NCI-H2227 treated with DMSO at 0.1 percent for 48 hours (cell line): ENCODE measurements at regions not wholly inside any gene's neighbourhood (a gene's known extent, or its start where the extent isn't known, plus 50 kb on each side); places are given as distances from the start of the nearest gene placed in this dataset.
"Not testable (repeated sequence)": the region's sequence is repeated elsewhere in the genome, so short reads cannot be mapped to it uniquely, and the experiment has no call there.

Experiments used
- DNase-seq: peaks from one replicate; lab custom pipeline; 2025; lab: John Stamatoyannopoulos, UW

DNA sequence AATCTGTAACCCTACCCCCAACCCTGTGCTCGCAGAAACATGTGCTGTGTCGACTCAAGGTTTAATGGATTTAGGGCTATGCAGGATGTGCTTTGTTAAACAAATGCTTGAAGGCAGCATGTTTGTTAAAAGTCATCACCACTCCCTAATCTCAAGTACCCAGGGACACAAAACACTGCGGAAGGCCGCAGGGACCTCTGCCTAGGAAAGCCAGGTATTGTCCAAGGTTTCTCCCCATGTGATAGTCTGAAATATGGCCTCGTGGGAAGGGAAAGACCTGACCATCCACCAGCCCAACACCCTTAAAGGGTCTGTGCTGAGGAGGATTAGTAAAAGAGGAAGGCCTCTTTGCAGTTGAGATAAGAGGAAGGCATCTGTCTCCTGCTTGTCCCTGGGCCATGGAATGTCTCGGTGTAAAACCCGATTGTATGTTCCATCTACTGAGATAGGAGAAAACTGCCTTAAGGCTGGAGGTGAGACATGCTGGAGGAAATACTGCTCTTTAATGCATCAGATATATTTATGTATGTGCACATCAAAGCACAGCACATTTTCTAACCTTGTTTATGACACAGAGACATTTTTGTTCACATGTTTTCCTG lies 94.4 kb downstream of the LSM3 start:
- DNase-seq: not testable (repeated sequence)

DNA sequence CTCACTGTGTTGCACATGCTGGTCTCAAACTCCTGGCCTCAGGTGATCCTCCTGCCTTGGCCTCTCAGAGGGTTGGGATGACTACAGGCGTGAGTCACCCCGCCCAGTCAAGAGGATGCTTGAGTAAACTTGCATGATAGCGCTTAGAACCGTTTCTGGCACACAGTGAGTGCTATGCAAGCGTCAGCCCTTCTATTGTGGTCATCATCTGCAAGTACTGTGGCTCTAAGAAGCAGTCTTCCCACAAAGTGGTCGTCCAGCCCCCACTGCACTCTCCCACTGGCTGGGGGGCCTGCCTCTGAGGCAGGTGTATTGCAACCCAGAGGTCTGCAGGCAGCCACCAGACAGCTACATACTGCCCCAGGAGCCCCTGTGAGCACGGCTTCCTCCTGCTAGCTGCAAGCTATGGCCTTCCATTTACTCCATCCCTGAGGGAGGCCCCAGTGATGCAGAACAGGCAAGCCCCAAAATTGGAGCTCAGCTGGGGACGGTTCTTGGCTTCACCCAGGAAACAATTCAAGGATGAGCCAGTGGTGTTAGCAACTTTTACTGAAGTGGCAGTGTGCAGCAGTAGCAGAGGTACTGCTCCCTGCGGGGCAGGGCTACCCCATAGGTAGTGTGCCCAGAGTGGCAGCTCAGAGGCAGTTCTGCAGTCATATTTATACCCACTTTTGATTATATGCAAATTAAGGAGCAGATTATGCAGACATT lies 95.4 kb downstream of the LSM3 start:
- DNase-seq: no peak

DNA sequence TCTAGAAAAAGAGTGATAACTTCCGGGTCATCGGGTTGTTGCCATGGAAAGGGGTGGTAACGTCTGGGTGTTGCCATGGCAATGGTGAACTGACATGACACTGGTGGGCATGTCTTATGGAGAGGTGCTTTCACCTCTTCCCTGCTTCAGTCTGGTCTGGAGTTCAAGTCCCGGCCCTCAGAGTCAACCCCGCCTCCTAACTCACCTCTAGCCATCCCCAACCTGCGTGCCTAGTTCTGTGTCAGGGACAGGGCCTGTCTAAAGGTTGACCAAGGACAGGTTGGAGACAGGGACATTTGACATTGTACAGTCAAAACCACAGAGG lies 96.0 kb downstream of the LSM3 start:
- DNase-seq: no peak

DNA sequence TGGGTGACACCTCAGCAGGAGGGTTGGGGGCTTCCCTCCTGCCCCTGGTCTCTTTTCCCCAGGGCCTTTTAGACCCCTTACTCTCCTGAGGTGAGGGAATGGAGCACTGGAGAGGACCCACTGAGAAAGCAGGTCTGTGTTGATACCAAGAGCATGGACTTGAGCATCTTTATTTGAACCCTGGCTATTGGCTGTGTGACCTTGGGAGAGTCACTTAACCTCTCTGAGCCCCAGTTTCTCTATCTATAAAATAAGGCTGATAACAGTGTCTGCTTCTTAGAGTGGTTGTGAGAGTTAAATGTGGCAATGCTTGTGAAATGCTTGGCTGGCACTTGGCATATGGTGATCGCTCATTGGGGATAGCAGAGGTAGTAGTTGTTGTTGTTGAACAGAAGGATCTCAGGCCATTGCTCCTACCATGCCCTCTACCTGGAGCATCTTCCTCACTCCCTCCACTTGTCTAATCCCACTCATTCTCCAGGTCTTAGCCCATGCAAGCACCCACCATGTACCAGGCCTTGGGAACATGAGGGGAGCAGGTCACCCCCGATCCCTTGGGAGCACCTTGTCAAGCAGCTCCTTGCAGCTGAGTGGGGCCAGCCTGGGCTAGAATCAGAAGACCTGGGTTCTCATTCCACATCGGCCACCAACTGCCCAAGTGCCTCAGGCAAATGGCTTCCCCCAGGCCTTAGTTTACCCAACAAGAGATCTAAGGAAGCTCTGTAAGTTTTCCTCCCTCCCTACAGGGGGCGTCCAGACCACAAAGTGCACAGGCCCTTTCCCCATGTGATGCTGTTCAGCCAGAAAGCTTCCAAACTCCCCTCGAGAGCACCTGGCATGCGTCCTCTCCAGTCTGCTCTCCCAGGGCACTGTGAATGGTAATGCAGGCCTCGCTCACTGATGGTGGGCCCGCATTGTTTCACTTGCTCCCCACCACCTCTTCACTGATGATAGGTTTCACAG lies 96.7 kb downstream of the LSM3 start:
- no peak for DNase-seq

DNA sequence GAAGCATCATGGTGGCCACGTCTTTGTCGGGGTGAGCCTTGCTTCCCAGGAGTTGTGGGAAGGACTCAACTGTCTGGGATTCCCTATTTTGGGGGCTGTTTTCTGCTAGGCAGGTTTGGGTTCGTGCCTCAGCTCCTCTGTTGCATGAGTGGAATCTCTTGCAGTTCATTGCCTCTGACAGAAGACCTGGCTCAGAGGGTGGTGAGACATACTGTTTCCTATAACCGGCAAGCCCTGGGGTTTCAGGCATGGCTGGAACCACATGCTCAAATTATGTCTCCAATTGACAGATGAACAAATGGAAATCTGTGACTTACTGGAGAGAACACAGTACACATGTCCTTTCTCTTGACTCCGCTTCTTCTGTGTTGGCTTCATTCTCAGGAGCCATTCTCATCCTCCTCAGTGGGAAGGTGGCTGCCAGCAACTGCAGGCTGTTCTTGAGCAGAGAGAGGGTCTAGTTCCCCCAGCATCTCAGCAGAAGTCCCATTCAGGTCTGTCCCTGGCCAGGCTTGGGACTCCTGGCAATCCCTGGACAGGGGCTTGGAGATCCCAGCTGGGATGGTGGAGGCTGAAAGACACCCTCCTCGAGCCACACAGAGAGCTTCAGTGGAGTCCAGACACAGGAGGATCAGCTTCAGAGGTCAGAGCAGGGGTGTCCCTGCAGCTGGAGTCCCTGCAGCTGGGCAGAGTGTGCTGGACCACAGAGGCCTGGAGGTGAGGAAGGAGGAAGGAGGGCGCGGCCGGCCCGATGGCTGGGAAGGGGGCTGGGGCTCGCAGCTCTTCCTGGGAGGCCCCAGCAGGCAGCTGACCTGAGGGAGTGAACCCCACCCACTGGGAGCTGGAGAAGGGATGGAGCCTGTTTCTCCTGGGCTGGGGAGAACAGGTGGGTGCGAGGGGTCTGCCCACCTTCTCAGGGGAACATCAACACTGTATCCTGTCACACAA lies 97.6 kb downstream of the LSM3 start:
- DNase-seq: no peak

DNA sequence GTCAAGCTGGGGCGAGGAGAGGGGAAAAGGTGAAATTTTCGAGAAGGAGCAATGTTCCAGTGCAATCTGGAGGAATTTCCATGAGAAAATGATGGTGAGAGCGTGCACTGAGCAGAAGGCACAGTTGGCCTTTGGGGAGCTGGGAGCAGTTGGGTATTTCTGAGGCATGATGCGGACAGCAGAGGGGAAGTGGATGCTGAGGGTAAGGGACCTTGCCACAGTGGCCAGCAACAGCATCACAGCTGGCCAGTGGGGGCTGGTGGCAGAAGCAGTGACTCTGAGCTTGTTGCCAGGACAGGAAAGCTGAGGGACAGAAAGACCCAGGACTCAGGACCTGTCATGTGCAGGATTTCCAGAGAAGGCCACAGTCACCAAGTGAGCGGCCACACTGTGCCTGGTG lies 98.9 kb downstream of the LSM3 start:
- DNase-seq: no peak

DNA sequence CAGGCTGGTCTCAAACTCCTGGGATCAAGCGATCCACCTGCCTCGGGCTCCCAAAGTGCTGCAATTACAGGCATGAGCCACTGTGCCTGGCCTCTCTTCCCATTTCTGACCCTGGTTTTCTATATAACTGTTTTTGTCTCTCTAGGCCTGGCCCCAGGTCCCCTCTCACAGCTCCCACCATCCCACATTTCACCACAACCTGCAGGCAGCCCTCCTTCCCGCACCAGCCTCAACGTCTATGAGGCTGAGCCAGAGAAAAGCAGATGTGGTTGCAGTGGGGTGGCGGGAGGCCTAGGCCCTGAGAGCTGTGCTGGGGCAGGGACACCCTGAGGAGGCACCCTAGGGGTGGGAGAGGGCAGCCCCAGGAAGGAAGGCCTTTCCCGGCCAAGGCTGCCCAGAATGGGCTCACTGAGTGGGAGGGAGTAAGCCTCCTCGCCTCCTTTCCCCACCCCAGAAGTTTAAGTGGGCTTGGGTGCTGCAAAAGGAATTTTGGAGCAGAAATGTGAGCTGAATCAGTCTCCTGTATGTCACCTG lies 99.7 kb downstream of the LSM3 start:
- DNase-seq: no peak

DNA sequence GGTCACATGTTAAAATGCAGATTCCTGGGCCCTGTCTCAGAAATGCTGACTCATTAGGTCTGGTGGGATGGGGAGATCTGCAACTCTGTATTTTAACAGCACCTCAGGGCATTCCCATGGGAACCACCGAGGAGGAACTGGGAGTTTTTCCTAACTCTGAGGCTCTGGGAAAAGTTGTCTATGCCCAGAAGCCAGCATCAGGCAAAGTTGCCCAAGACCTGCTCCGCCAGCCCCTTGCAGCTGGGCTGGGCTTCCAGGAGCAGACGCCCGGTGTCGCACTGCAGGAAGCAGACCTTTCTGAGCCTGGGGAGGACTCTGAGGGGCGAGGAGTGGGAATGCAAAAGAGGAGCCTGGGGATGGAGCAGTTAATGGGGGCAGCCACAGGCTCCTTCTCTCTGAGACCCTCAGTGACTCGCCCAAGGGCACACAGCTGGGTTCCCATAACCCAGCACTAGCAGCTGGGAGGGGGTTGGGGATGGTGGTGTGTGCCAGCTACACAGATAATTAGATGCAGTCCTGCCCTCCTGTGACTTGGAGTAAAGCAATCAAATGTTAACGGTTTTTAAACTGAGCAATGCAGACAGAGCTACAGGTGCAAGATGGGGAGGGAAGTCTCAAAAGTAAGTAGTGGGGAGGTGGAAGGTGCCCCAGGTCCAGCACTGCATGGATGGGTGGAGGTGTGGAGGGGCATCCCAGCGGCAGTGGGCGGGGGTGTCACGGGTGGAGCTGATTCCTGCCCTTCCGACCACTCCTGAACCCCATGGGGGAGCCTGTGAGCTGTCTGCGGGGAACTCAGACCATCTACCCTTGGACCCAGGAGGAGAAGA lies 100.4 kb downstream of the LSM3 start:
- no peak for DNase-seq

DNA sequence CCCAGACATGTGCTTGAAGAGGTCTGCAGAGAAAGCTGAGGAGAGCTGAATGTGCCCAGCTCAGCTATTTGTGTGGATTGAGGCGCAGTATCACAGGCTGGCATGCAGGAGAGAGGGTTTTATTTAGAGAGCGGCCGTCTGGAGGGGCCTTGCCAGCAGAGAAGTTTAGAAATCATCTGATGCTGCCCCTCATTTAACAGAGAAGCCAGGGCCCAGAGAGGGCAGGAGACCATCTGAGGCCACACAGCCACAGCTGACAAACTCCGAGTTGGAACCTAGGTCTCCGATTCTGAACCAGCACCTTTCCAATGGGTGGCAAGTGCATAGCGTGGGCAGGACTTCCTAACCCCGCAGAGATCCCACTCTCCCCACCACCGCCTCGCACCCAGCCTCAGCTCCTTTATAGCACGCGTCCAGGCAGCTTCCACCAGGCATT lies 101.0 kb downstream of the LSM3 start:
- DNase-seq: no peak

DNA sequence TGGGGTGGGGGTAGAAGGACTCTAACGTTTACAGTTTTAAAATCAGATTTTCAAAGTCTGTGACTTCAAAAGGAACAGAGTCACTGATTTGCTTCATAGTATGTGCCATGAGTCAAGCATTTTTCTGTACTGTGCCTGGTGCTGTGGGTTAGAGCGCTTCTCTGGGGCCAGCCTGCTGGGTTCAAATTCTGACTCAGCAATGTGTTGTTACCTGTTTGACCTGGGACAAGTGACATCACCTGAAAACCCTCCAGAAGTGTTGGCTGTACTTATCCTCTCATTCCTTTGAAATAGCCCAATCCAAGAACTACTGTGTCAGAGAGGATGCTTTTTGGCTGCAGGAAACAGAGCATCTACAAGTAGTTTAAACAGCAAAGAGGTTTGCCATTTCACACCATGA lies 101.7 kb downstream of the LSM3 start:
- DNase-seq: no peak

DNA sequence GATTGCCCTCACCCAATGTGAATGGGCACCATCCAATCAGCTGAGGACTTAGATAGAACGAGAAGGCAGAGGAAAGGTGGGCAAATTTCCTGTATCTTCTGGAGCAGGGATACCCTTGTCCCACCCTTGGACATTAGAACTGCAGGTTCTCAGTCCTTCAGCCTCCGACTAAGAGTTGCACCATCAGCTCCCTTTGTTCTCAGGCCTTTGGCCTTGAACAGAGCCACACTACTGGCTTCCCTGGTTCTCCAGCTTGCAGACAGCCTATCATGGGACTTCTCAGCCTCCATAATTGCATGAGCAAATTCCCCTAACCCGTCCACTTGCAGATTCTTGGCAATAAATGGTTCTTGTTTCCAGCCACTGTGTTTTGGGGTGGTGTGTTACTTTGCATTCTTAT lies 102.4 kb downstream of the LSM3 start:
- DNase-seq: no peak

DNA sequence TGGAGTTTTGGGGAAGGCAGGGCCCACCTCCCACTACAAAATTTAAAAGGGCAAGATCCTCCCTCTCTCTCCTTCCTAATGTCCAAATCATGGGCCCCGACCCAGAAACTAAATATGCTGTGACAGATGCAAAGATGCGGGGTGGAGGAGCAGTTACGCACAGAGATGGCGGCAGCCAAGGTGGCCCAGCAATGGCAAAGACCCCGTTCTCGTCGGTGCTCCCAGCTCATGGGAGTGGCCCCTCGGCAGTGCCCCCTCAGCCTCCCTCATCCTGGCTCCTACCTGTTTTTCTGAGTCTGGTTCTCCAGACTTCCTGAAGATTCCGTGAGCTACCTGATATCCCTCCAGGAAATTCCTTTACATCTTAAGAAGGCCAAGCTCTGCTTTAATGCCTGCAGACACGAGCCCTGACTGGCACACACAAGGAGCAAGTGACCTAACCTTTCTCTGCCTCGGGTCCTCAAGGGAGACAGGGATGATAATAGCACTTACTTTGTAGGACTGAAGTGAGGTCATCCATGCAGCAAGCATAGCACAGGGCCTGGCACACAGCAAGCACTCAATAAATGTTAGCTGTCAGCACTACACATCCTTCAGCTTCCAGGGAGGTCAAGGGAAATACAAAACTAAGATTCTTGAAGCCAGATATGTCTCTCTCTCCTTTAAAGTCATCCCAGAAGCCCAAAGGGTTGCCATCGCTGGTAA lies 103.5 kb downstream of the LSM3 start:
- DNase-seq: no peak

DNA sequence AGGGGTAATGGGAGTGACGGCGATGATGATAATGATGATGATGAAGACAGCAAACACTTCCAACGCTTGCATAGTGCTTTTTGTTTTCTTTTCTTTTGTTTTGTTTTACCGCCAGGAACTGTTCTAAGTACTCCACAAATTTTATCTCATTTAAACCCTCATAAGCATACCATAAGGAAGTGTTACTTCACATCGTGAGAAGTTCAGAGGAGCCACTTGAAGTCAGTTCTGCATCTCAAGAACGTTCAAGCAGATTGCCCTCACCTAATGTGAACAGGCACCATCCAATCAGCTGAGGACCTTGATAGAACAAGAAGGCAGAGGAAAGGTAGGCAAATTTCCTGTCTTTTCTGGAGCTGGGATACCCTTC lies 104.1 kb downstream of the LSM3 start:
- no peak for DNase-seq

DNA sequence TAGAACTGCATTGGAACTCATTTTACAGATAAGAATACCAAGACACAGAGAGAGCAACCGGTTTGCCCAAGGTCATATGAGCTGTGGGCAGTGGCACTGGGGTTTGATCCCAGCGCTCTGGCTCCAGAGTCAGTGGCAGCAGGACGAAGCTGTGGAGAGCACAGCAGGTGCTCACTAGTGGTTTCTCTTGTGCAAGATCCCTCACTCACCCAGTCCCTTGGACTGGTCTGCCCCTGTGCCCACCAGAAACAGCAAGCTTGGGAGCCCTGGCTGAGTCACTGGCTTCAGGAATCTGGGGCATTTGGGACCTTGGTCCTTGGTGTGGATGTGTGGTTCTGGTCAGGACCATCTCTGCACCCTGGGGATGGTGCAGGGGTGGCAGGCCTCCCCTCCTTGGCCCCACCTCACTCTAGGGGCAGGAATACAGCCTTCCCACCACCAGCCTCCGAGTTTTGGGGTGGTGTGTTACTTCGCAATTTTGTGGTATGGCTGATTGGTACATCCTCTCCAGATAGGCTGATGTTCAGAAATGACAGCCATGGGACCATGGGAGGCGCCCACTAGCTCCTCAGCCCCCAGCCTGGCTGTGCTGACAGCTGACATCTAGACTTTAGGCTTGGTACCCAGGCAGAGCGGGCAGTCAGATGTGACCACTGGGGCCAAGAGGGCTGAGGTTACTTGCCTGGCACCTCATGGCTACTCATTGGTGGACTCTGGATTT lies 104.6 kb downstream of the LSM3 start:
- DNase-seq: no peak

DNA sequence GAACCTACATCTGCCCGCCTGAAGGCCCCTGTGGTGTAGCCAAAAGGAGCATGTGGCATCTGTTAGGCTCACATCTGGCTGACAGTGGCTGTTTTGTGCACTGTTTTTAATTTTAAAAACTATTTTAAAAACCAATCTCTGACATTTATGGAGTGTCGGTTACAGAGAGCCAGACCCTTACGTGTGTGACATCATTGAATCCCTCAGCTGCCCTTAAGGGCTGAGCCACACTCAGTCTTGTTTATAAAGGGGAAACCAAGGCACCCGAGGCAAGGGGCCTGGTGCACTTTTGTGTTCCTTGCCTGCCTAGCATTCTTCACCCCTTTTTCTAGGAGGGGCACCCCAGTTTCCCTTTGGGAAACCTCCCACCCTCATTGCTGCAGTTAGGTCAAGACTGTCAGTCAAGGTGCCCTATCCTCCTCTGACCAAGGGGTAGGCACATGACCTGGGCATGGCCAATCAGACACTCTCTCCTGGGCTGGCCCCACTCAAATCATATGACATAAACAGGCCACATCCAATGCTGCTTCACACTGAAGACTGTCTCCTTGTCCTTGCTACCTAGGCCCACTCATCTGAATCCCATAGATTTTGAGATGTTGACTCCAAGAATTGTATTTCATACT lies 105.3 kb downstream of the LSM3 start:
- no peak for DNase-seq

DNA sequence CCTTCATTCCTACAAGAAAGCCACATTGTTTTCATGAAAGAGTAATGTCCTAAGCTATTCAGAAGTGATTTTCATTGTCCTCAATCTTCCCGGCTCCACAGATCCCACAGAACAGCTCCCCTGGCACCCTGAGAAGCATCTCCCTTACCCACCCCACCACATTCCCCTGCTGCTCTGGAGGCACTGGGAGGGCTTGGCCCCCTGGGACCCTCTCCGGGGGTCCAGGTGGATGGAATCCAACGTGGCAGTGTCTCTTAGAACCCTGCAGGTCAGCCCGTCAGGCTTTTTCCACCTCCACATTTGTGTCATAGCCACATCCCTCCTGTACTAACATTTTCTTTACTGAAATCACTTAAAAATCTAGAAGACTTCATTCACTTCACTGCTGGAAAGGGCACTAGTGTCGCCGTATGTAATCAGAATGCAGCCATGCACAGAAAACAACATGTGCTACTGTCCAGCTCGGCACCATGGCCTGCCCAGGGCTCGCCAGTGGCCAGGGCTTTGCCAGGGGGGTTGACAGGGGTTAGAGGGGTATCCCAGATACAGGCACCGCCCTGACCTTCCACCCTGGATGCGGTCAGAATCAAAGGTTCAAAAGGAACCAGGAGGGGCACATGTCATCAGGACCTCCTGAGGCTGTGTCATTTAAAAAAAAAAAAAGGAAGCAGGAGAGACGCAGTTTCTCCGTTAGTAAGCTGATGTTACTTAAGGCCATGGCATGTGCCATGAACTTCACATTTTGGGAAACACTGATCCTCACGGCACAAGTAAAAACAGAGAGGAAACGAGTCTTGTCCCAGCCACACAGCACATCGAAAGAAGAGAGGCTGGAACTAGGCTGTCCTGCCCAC lies 106.3 kb downstream of the LSM3 start:
- no peak for DNase-seq

DNA sequence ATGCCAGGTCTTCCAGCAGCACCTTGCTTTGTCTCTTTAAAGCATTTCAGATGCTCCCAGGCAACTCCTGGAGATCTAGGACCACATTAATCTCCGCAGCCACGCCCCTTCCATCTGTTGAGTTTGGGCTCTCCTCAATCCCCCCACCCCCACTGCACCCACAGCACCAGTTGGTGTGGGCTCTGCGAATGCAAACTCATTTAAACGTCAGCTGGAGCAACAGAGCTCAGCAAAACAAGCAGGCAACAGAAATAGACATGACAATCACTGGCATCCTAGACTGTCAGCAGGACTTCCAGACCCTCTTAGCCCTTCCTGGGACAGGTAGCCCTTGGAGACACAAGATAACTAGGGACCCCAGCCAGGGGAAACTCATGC lies 106.9 kb downstream of the LSM3 start:
- DNase-seq: peak; percentile 7

DNA sequence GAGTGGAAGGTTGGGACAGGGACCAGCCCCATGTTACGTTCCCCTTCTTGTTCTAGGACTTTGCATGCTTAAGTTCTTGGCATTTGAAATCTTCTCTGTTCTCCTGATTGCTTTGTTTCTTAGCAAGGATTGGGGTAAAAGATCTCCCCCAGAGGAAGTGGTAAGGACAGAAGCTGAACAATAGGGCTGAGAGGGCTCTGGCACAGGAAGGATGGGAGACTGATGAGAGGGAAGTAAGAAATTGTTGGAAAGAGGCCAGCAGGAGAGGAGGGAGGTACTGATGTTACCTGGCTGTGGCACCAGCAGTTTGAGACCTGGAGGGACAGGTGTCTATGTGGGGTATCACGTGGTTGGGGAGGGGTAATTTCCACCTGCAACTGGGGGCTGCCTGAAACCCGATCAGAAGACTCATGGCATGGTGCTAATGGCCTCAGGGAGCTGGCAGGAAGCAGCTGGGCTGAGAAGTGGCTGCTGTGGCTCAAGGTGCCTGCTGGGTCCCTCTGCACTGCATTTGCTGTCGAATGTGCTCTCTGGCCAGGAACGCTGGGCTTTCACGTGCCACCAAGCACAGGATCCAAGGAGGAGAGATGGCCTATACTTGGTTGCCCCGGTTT lies 108.4 kb downstream of the LSM3 start:
- no peak for DNase-seq
